Glutamatergic neuron (in vitro differentiated cells): ENCODE measurements at regions not wholly inside any gene's neighbourhood (a gene's known extent, or its start where the extent isn't known, plus 50 kb on each side); places are given as distances from the start of the nearest gene placed in this dataset.

Experiments used
- DNase-seq: peaks from one replicate; pipeline ENCODE4 v3.0.0; 2022
- H3K27ac Mint-ChIP-seq: one replicate; pipeline ENCODE4 v1.8.0; 2020; ENCODE audit warnings: mild to moderate bottlenecking, mixed read lengths, inconsistent platforms; ENCODE audit not compliant: unreplicated experiment
- H3K27me3 Mint-ChIP-seq: one replicate; pipeline ENCODE4 v1.8.0; 2020; ENCODE audit warnings: mild to moderate bottlenecking, moderate library complexity, mixed read lengths, inconsistent platforms; ENCODE audit not compliant: unreplicated experiment
- H3K36me3 Mint-ChIP-seq: one replicate; pipeline ENCODE4 v1.8.0; 2020; ENCODE audit warnings: mild to moderate bottlenecking, mixed read lengths, inconsistent platforms; ENCODE audit not compliant: unreplicated experiment
- H3K4me1 Mint-ChIP-seq: one replicate; pipeline ENCODE4 v1.8.0; 2020; ENCODE audit warnings: mild to moderate bottlenecking, low read depth, mixed read lengths, inconsistent platforms; ENCODE audit not compliant: unreplicated experiment
- H3K4me3 Mint-ChIP-seq: one replicate; pipeline ENCODE4 v1.8.0; 2020; ENCODE audit warnings: mild to moderate bottlenecking, mixed read lengths, inconsistent platforms; ENCODE audit not compliant: unreplicated experiment
- H3K9me3 Mint-ChIP-seq: one replicate; pipeline ENCODE4 v1.8.0; 2020; ENCODE audit warnings: mild to moderate bottlenecking, moderate library complexity, mixed read lengths, inconsistent platforms; ENCODE audit not compliant: unreplicated experiment
- TF ChIP-seq, protein P1 (sequence below): fragments of 200-600 bp; sonication (generic); IDR thresholded peaks from one replicate; pipeline ENCODE4 v1.5.0; 2021; ENCODE audit not compliant: partially characterized antibody, unreplicated experiment

DNA sequence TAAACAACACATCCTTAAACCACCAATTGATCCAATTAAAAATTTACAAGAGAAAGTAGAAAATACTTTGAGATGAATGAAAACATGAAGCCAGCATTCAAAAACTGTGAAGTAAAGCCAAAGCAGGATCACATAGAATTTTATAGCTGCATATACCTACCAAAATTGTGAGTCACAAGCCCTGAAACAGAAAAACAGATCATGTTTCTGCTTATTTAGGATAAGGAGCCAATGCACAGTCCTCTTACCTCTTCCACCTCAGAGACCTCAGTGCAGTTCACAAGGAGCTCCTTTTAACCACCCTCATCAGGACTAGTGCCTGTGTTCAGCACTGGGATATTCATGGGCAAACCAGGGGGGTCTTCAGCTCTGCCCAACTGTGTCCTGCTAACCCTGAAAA is 386.7 kb downstream of the TECRL start:
- TF ChIP-seq, protein P1, sequence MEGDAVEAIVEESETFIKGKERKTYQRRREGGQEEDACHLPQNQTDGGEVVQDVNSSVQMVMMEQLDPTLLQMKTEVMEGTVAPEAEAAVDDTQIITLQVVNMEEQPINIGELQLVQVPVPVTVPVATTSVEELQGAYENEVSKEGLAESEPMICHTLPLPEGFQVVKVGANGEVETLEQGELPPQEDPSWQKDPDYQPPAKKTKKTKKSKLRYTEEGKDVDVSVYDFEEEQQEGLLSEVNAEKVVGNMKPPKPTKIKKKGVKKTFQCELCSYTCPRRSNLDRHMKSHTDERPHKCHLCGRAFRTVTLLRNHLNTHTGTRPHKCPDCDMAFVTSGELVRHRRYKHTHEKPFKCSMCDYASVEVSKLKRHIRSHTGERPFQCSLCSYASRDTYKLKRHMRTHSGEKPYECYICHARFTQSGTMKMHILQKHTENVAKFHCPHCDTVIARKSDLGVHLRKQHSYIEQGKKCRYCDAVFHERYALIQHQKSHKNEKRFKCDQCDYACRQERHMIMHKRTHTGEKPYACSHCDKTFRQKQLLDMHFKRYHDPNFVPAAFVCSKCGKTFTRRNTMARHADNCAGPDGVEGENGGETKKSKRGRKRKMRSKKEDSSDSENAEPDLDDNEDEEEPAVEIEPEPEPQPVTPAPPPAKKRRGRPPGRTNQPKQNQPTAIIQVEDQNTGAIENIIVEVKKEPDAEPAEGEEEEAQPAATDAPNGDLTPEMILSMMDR: no peak
- no peak overlapping the region for H3K27ac Mint-ChIP-seq

DNA sequence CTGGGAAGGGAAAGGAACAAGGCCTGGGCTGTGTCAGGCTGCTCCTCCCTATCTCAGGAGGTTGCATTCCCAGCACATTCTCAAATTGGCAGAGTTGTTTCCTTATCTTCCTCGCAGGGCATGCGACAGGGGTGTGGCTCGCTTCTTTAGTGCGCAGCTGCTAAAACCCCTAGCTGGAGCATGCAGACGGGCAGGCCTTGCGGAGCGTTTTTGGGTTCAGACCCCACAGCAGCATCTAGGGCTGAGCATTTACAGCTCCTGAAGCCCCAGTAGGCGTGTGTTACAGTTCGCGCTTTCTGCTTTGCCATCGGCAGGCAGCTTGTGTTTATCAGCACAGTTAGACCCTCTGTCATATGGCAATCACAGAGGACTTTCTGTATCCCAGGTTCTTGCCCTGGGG is 392.4 kb downstream of the TECRL start:
- no peaks in the 10 kb centered on the region for H3K9me3 Mint-ChIP-seq
- H3K36me3 Mint-ChIP-seq: no peaks in the 10 kb centered on the region
- no peak overlapping the region for H3K4me3 Mint-ChIP-seq
- no peak overlapping the region for H3K27ac Mint-ChIP-seq
- no peaks in the 10 kb centered on the region for H3K27me3 Mint-ChIP-seq
- no peak for DNase-seq
- H3K4me1 Mint-ChIP-seq: no peaks in the 10 kb centered on the region
- TF ChIP-seq, protein P1: no peak

More for the DNA sequence above, 386.7 kb downstream of the TECRL start:
- Mint-ChIP-seq H3K4me1 (no peaks in the 10 kb centered on the region), H3K36me3 (peaks cover 5% of the 10 kb centered on the region), H3K9me3 (no peaks in the 10 kb centered on the region), H3K27me3 (no peaks in the 10 kb centered on the region), H3K4me3 (no peak overlapping the region)
- no peak for DNase-seq

- DNase-seq: no peak
- no peak overlapping the region for H3K4me3 Mint-ChIP-seq
- H3K4me1 Mint-ChIP-seq: no peaks in the 10 kb centered on the region
- no peaks in the 10 kb centered on the region for H3K36me3 Mint-ChIP-seq
- no peaks in the 10 kb centered on the region for H3K27me3 Mint-ChIP-seq
- no peaks in the 10 kb centered on the region for H3K9me3 Mint-ChIP-seq
- TF ChIP-seq, protein P1: no peak
- H3K27ac Mint-ChIP-seq: no peak overlapping the region
Measured at GRCh38 chr4:64014647-64015046, 394.6 kb downstream of the TECRL start.

- Mint-ChIP-seq H3K9me3 (no peaks in the 10 kb centered on the region), H3K4me1 (no peaks in the 10 kb centered on the region), H3K27ac (no peak overlapping the region), H3K36me3 (no peaks in the 10 kb centered on the region), H3K27me3 (no peaks in the 10 kb centered on the region), H3K4me3 (no peak overlapping the region)
- TF ChIP-seq, protein P1: no peak
- DNase-seq: no peak
Measured at GRCh38 chr4:64001229-64001898, 407.9 kb downstream of the TECRL start.

DNA sequence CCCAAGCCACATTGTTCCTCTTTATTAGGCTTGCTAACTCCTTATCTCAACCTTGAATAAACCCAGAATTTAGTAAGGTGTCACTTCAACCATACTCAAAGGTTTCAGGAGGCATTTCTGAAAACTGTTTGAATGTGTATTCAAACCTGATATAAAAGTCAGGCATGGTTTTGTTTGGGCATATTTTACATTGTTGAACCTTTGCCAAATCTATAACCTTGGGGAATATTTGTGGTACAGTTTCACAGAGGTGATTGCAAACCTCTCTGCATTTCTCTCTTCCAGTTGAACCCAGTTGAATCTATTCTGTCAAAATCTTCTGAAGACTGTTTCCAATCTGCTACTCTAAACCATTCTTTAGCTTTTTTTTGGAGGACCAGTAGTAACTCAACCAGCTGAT is 409.0 kb downstream of the TECRL start:
- TF ChIP-seq, protein P1: no peak
- Mint-ChIP-seq H3K36me3 (no peaks in the 10 kb centered on the region), H3K4me1 (no peaks in the 10 kb centered on the region), H3K27me3 (no peaks in the 10 kb centered on the region), H3K4me3 (no peak overlapping the region), H3K9me3 (no peaks in the 10 kb centered on the region), H3K27ac (no peak overlapping the region)
- no peak for DNase-seq
